ENCODE measurements at regions not wholly inside any gene's neighbourhood (a gene's known extent, or its start where the extent isn't known, plus 50 kb on each side); places are given as distances from the start of the nearest gene placed in this dataset.

DNA sequence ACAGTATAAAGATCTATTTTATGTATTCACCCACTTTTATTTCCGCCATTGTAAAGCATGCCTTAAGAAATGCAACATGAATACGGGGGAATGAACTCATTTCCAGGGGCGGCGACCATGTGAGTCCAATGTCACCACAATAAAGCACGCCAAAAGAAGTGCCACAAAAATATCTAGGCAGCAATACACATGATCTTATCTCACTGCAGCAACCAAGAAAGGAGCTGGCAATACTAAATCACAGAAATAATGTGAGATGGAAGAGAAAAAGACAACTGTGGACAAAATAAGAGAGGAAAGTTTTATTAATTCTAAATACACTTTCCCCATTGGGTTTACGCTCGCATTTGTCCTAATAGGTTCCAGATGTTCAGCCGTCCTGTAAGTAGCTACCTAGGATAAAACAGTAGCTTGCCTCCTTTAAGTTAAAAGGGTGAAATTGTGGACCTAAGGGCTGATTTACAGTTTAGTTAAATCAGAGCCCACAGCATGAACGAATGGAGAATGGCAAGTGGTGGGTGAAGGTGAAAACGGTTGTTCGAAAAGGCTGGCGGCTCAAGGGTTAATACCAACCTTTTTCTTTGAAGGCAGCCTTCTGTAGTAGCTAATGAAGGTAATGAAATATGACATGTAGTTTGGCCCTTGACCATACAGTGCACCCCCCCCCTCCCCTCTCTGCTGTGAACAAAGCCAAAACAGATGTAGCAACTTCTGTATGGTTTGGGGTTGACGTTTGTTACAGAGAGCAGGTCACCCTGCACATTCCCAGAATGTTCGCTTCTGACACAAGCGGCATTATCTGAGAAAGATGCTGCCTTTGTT, 504.2 kb upstream of the PSMD7 start:
- Histone ChIP-seq H3K36me3 (no peaks in the 10 kb centered on the region), H3K9me3 (no peaks in the 10 kb centered on the region), H3K27ac (no peak overlapping the region), H3K4me1 (peaks cover 0 to 14% of the 10 kb centered on the region in 2 donors), H3K4me3 (no peak overlapping the region), H3K27me3 (no peaks in the 10 kb centered on the region)
- no peak for TF ChIP-seq CTCF (IDR thresholded peaks at IDR 0.05)
- no peak for DNase-seq (ENCODE audit: low spot score)

- Histone ChIP-seq H3K4me3 (no peak overlapping the region), H3K36me3 (no peaks in the 10 kb centered on the region), H3K27me3 (no peaks in the 10 kb centered on the region), H3K27ac (no peak overlapping the region), H3K4me1 (no peaks in the 10 kb centered on the region), H3K9me3 (peaks cover 0 to 25% of the 10 kb centered on the region in 2 donors)
- no peak for DNase-seq (ENCODE audit: low spot score)
- no peak for TF ChIP-seq CTCF (IDR thresholded peaks at IDR 0.05)
Observed at GRCh38 chr16:73781297-73781696, 515.3 kb upstream of the PSMD7 start.

DNA sequence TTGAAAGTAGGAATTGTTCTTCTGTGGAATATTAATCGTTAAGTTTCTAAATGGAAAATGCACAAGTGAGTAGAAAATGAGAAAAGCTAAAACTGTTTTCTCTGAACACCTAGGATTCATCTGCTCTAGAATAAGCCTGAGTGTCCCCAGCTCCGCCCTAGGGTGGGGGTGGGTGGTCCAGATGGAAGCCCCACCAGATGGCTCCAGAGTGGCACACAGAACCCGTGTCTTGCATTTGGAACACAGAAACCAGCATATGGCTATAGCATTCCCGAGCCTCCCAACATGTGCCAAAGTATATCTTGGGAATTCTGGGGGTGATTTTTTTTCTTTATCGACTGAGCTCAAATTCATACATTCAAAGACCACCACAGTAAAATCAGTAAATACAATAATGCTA, 517.7 kb upstream of the PSMD7 start:
- no peaks in the 10 kb centered on the region for H3K27me3 ChIP-seq
- peaks cover 0 to 13% of the 10 kb centered on the region in 2 donors for H3K9me3 ChIP-seq
- no peak for DNase-seq (ENCODE audit: low spot score)
- no peaks in the 10 kb centered on the region for H3K36me3 ChIP-seq
- no peak overlapping the region for H3K27ac ChIP-seq
- TF ChIP-seq CTCF (IDR thresholded peaks at IDR 0.05), result no peak
- no peak overlapping the region for H3K4me3 ChIP-seq
- no peaks in the 10 kb centered on the region for H3K4me1 ChIP-seq

- no peak overlapping the region for H3K27ac ChIP-seq
- no peak for TF ChIP-seq CTCF (IDR thresholded peaks at IDR 0.05)
- DNase-seq (ENCODE audit: low spot score), result no peak
- H3K27me3 ChIP-seq, result no peaks in the 10 kb centered on the region
- no peaks in the 10 kb centered on the region for H3K4me1 ChIP-seq
- H3K36me3 ChIP-seq, result no peaks in the 10 kb centered on the region
- no peak overlapping the region for H3K4me3 ChIP-seq
- no peaks in the 10 kb centered on the region for H3K9me3 ChIP-seq
Observed at GRCh38 chr16:73775841-73776388, 520.7 kb upstream of the PSMD7 start.

- TF ChIP-seq CTCF (IDR thresholded peaks at IDR 0.05), result no peak
- Histone ChIP-seq H3K36me3 (no peaks in the 10 kb centered on the region), H3K27me3 (no peaks in the 10 kb centered on the region), H3K4me3 (no peak overlapping the region), H3K4me1 (no peaks in the 10 kb centered on the region), H3K9me3 (no peaks in the 10 kb centered on the region), H3K27ac (no peak overlapping the region)
- no peak for DNase-seq (ENCODE audit: low spot score)
Observed at GRCh38 chr16:73771196-73772064, 525.2 kb upstream of the PSMD7 start.
